ENCODE measurements at regions not wholly inside any gene's neighbourhood (a gene's known extent, or its start where the extent isn't known, plus 50 kb on each side); places are given as distances from the start of the nearest gene placed in this dataset.

DNA sequence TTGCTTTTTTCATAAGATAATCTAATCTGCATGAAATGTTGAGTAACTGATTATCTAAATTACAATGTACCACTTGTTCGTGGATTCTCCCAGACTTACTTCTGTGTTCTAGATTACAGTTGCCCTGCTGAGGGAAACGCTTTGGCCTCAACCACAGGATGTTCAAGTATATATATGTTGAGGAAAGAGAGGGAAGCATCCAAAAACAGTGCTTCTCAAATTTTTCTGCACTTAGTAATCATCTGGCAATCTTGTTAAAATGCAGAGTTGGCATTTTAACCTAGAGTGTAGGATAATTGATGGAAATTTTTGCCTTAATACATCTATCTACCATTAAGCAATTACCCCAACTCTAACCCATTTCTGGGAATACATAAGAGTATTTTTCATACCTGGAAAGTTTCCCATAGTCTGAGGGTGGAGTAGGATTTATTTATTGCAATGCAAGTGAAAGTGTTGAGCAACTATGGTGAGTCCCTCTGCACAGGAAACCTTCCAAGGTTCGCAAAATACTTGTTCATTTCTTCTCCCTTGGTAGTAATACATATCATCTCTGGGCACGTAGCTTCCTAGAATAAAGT, 59.6 kb upstream of the C1GALT1 start:
- in situ Hi-C loops (cut with HindIII; ENCODE audit: low sequenced_read_pairs): no loop called here
- no peak overlapping the region for H3K4me3 ChIP-seq (ENCODE audit: low read depth, low read length)
- DNase-seq (ENCODE audit: low read depth, low spot score): peak; percentile 84
- TF ChIP-seq, protein P1, sequence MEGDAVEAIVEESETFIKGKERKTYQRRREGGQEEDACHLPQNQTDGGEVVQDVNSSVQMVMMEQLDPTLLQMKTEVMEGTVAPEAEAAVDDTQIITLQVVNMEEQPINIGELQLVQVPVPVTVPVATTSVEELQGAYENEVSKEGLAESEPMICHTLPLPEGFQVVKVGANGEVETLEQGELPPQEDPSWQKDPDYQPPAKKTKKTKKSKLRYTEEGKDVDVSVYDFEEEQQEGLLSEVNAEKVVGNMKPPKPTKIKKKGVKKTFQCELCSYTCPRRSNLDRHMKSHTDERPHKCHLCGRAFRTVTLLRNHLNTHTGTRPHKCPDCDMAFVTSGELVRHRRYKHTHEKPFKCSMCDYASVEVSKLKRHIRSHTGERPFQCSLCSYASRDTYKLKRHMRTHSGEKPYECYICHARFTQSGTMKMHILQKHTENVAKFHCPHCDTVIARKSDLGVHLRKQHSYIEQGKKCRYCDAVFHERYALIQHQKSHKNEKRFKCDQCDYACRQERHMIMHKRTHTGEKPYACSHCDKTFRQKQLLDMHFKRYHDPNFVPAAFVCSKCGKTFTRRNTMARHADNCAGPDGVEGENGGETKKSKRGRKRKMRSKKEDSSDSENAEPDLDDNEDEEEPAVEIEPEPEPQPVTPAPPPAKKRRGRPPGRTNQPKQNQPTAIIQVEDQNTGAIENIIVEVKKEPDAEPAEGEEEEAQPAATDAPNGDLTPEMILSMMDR (IDR thresholded peaks at IDR 0.05; ENCODE audit: low read depth, low read length): no peak

DNA sequence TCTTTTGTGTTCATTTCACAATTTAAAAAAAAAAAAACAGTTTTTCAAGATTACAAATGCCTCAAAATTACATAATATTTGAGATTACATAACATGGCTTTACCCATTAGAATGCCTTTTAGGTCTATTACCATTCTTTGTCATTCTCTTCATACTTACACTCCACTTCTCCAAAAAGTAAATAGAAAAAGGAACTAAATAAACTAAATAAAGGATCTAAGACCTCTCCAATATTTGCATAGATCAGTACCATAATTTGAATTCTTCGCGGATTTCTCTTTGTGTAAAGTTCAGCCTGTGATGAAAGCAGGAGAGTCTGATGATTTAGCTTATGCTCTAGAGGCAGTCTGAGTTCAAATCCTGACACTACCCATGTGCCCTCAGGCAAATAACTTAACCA, 56.4 kb upstream of the C1GALT1 start:
- H3K4me3 ChIP-seq (ENCODE audit: low read depth, low read length): no peak overlapping the region
- TF ChIP-seq, protein P1 (IDR thresholded peaks at IDR 0.05; ENCODE audit: low read depth, low read length): no peak
- no peak for DNase-seq (ENCODE audit: low read depth, low spot score)
- in situ Hi-C loops (cut with HindIII; ENCODE audit: low sequenced_read_pairs): no loop called here

DNA sequence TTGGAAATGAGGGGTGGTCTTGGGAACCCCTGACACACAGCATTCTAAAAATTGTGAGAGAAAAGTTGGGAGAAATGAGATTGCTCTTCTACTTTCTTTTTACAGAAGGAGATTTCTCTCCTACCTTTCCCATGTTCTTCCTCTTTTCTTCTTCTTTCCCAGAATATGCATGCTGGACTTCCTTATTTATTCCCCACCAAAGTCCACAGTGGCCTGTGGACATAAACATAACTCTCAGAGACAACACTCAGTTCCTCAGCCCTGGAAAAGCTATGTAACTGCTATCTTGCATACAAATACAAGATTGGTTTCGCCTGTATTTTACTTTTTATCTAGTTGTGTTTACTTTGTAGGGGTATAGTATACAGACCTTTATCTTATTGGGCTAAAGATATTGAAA, 54.6 kb upstream of the C1GALT1 start:
- DNase-seq (ENCODE audit: low read depth, low spot score): no peak
- in situ Hi-C loops (cut with HindIII; ENCODE audit: low sequenced_read_pairs): no loop called here
- TF ChIP-seq, protein P1 (IDR thresholded peaks at IDR 0.05; ENCODE audit: low read depth, low read length): no peak
- H3K4me3 ChIP-seq (ENCODE audit: low read depth, low read length): no peak overlapping the region

DNA sequence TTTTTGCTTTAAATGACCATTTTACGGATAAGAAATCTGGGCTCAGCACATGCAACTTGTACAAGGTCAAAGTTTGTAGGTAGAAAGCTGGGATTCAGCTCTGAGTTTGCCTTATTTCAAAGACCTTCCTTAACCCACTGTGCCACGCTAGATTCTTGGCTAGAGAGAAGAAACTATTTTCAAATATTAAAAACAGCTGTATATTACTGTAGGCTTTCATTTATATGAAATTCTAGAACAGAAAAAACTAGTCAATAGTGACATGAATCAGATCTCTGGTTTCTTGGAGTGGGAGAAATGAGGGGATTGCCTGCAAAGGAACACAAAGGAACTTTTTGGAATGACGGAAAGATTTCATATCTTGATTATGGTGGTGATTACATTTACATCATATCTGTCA, 53.0 kb upstream of the C1GALT1 start:
- H3K4me3 ChIP-seq (ENCODE audit: low read depth, low read length): no peak overlapping the region
- no peak for DNase-seq (ENCODE audit: low read depth, low spot score)
- TF ChIP-seq, protein P1 (IDR thresholded peaks at IDR 0.05; ENCODE audit: low read depth, low read length): no peak
- in situ Hi-C loops (cut with HindIII; ENCODE audit: low sequenced_read_pairs): no loop called here

DNA sequence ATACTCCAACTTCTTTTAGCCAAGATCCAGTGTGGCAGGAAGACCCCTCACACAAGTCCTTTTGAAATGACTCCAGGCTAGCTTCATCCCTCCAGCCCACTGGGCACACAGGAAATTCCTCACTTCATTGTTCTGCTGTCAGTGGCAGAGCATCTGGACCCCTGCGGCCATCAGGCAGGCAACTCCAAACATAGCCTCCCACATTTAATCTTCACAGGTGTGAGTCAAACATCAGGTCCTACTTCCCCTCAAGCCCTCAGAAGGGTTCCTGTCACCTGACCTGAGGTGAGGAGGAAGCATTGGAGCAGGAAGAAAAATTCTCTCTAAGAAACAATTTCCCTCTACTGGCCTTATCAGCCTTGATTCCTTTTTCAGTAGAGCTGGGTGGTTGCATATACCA, 51.1 kb upstream of the C1GALT1 start:
- in situ Hi-C loops (cut with HindIII; ENCODE audit: low sequenced_read_pairs): no loop called here
- TF ChIP-seq, protein P1 (IDR thresholded peaks at IDR 0.05; ENCODE audit: low read depth, low read length): no peak
- no peak overlapping the region for H3K4me3 ChIP-seq (ENCODE audit: low read depth, low read length)
- DNase-seq (ENCODE audit: low read depth, low spot score): no peak
